Endothelial cell of umbilical vein (primary cell): ENCODE measurements at regions not wholly inside any gene's neighbourhood (a gene's known extent, or its start where the extent isn't known, plus 50 kb on each side); places are given as distances from the start of the nearest gene placed in this dataset.

ENCODE experiments used
- BruUV-seq: library from RNA; stranded (reverse); fragments of 400-500 nt; replicated peaks from 2 replicates; lab custom pipeline; 2021; lab: Mats Ljungman, UMichigan
- CTCF ChIA-PET: fragments of 300-600, 350-600 bp; sonication (Branson Sonifier 250); formaldehyde crosslinking; loops from one replicate; lab custom pipeline; 2021; ENCODE audit warnings: antibody characterized with exemption, inconsistent platforms; lab: Charles Lee
- POLR2A ChIA-PET: fragments of 300-600, 350-600 bp; sonication (Branson Sonifier 250); formaldehyde crosslinking; loops from one replicate; lab custom pipeline; 2021; ENCODE audit warnings: antibody characterized with exemption, inconsistent platforms; lab: Charles Lee
- DNase-seq: peaks from one replicate; pipeline ENCODE4 v3.0.0-alpha.2; 2011; ENCODE audit warnings: low read depth, low spot score
- FAIRE-seq: peaks from 2 replicates; lab custom pipeline; 2011; peaks lifted over from hg19 to GRCh38; lab: Jason Lieb, UNC
- H2AFZ ChIP-seq: 2 replicates; pipeline ENCODE4 v1.6.0; 2012; ENCODE audit warnings: low read depth, low read length, control low read depth, inconsistent platforms
- H3K27ac ChIP-seq: 2 replicates; pipeline ENCODE4 v1.5.1; 2011; ENCODE audit warnings: low read depth, mild to moderate bottlenecking, control low read depth, low read length, moderate library complexity; ENCODE audit not compliant: insufficient read depth
- H3K27me3 ChIP-seq, 2 experiments: 2 replicates each; pipeline versions ENCODE4 v1.6.0 to v1.6.1; 2011; ENCODE audit warnings: low read length in 2 of 2, mixed read lengths in 1 of 2; ENCODE audit not compliant: control insufficient read depth in 2 of 2, insufficient read depth in 2 of 2
- H3K36me3 ChIP-seq, 2 experiments: 2 replicates in 1 of 2; 3 replicates in 1 of 2; pipeline ENCODE4 v1.5.1; 2011; ENCODE audit warnings: low read length in 2 of 2, mild to moderate bottlenecking in 1 of 2, moderate library complexity in 1 of 2; ENCODE audit not compliant: control insufficient read depth in 2 of 2, insufficient read depth in 2 of 2; ENCODE audit errors: extremely low read depth in 1 of 2
- H3K4me1 ChIP-seq: 3 replicates; pipeline ENCODE4 v1.5.1; 2011; ENCODE audit warnings: mild to moderate bottlenecking, low read length; ENCODE audit not compliant: control insufficient read depth, insufficient read depth; ENCODE audit errors: extremely low read depth
- H3K4me2 ChIP-seq: 2 replicates; pipeline ENCODE4 v1.6.1; 2011; ENCODE audit warnings: low read length, control low read depth, mixed read lengths; ENCODE audit not compliant: insufficient read depth
- H3K4me3 ChIP-seq, 3 experiments: fragments of 200-600 bp in 1 of 3; sonication (generic), shearing (Covaris generic) in 1 of 3; replicated peaks in 1 of 3; 2 replicates each; pipeline ENCODE4 v1.5.1; 2011 to 2016; ENCODE audit warnings: control low read depth in 3 of 3, low read length in 3 of 3, mild to moderate bottlenecking in 2 of 3, inconsistent platforms in 1 of 3, low read depth in 1 of 3, moderate library complexity in 1 of 3; ENCODE audit not compliant: insufficient read depth in 1 of 3
- H3K79me2 ChIP-seq: 2 replicates; pipeline ENCODE4 v1.6.0; 2012; ENCODE audit warnings: low read length, inconsistent platforms; ENCODE audit not compliant: control insufficient read depth, insufficient read depth
- H3K9ac ChIP-seq: replicated peaks from 2 replicates; pipeline ENCODE3; 2011; ENCODE audit warnings: low read length, control low read depth; ENCODE audit not compliant: insufficient read depth; ENCODE audit errors: extremely low read depth
- H3K9me1 ChIP-seq: replicated peaks from 3 replicates; pipeline ENCODE4 v1.6.0; 2011; ENCODE audit warnings: mild to moderate bottlenecking, low read length; ENCODE audit not compliant: control insufficient read depth, insufficient read depth; ENCODE audit errors: extremely low read depth
- H3K9me3 ChIP-seq: replicated peaks from 2 replicates; pipeline ENCODE4 v1.5.1; 2012; ENCODE audit warnings: low read length, inconsistent platforms; ENCODE audit not compliant: control insufficient read depth, insufficient read depth
- H4K20me1 ChIP-seq: replicated peaks from 2 replicates; pipeline ENCODE3; 2011; ENCODE audit warnings: mild to moderate bottlenecking, low read length; ENCODE audit not compliant: control insufficient read depth, insufficient read depth; ENCODE audit errors: extremely low read depth
- CTCF ChIP-seq, 2 donors: IDR thresholded peaks; 1 replicate in 1 of 2; 2 replicates in 1 of 2; pipeline ENCODE4 v1.5.1; 2011; ENCODE audit warnings: low read length in 2 of 2, mild to moderate bottlenecking in 2 of 2, moderate library complexity in 2 of 2, control low read depth in 1 of 2, inconsistent platforms in 1 of 2, low read depth in 1 of 2; ENCODE audit not compliant: insufficient read depth in 1 of 2; ENCODE audit errors: extremely low read depth in 1 of 2
- EZH2 ChIP-seq: IDR thresholded peaks from 2 replicates; pipeline ENCODE4 v1.6.1; 2012; ENCODE audit warnings: borderline replicate concordance, low read depth, mild to moderate bottlenecking, moderate library complexity, low read length, inconsistent platforms; ENCODE audit not compliant: severe bottlenecking
- FOS ChIP-seq: IDR thresholded peaks from 2 replicates; pipeline ENCODE4 v1.6.1; 2011; ENCODE audit warnings: mild to moderate bottlenecking, low read length, moderate library complexity, borderline replicate concordance; ENCODE audit not compliant: insufficient read depth
- GATA2 ChIP-seq: IDR thresholded peaks from 2 replicates; pipeline ENCODE4 v1.7.0; 2011; ENCODE audit warnings: low read depth, mild to moderate bottlenecking, moderate library complexity, mixed read lengths, low read length; ENCODE audit not compliant: insufficient read length, insufficient read depth
- JUN ChIP-seq: IDR thresholded peaks from 2 replicates; pipeline ENCODE4 v1.6.1; 2011; ENCODE audit warnings: borderline replicate concordance, low read depth; ENCODE audit not compliant: insufficient read length, insufficient read depth
- MAX ChIP-seq: IDR thresholded peaks from 2 replicates; pipeline ENCODE4 v1.6.1; 2011; ENCODE audit not compliant: insufficient read depth, insufficient read length
- MYC ChIP-seq: IDR thresholded peaks from one replicate; pipeline ENCODE4 v1.6.1; 2011; ENCODE audit warnings: mild to moderate bottlenecking, low read depth, low read length
- POLR2A ChIP-seq: IDR thresholded peaks from 2 replicates; pipeline ENCODE4 v1.6.1; 2012; ENCODE audit warnings: low read depth, mild to moderate bottlenecking, control low read depth, low read length
- POLR2AphosphoS5 ChIP-seq: IDR thresholded peaks from 2 replicates; pipeline ENCODE4 v1.6.1; 2012; ENCODE audit warnings: low read depth, mild to moderate bottlenecking, control low read depth, low read length, moderate library complexity; ENCODE audit not compliant: insufficient read depth
- dilution Hi-C: fragments of 300-500 bp; cut with MboI; formaldehyde crosslinking; loops from one replicate; pipeline ENCODE4 v1.15.0; 2019; ENCODE audit warnings: low sequenced_read_pairs; ENCODE audit not compliant: extremely low pct_ligation_motif_present
- intact Hi-C: fragments of 100-400 bp; cut with micrococcal nuclease; formaldehyde crosslinking; loops from one replicate; pipeline ENCODE4 v1.10.0; 2022

- POLR2A ChIA-PET: no interaction called here
- H3K27me3 ChIP-seq: no peaks in the 10 kb centered on the region
- FAIRE-seq: no peak
- intact Hi-C loops: no loop called here
- TF ChIP-seq FOS (no peak), EZH2 (no peak), MYC (no peak), GATA2 (no peak), MAX (no peak), JUN (no peak), POLR2A (no peak), POLR2AphosphoS5 (no peak), CTCF (IDR thresholded peaks at IDR 0.05; ENCODE audit: extremely low read depth in 1 of 2, insufficient read depth in 1 of 2, low read depth in 1 of 2, low read length in 2 of 2) (no peak)
- H3K4me1 ChIP-seq: no peaks in the 10 kb centered on the region
- H4K20me1 ChIP-seq: no peaks in the 10 kb centered on the region
- no peak overlapping the region for H3K4me3 ChIP-seq
- H2AFZ ChIP-seq: no peak overlapping the region
- H3K79me2 ChIP-seq: no peaks in the 10 kb centered on the region
- H3K9me3 ChIP-seq: no peaks in the 10 kb centered on the region
- no peak overlapping the region for H3K27ac ChIP-seq
- no TSS peak for BruUV-seq
- no peak for DNase-seq
- CTCF ChIA-PET: no interaction called here
- dilution Hi-C loops: loop anchor here (10.0 kb wide), 1 partner anchor 95 kb away; the partner anchor contains the start of gene PTPRS
- H3K36me3 ChIP-seq: no peaks in the 10 kb centered on the region
- H3K4me2 ChIP-seq: no peak overlapping the region
- H3K9ac ChIP-seq: no peak overlapping the region
- no peaks in the 10 kb centered on the region for H3K9me1 ChIP-seq
Measured at GRCh38 chr19:5250127-5250659, 90.4 kb downstream of the PTPRS start.
